ENCODE measurements at regions not wholly inside any gene's neighbourhood (a gene's known extent, or its start where the extent isn't known, plus 50 kb on each side); places are given as distances from the start of the nearest gene placed in this dataset.

GRCh38 chr16:51439271-51439670, 288.2 kb upstream of the SALL1 start:
- Histone ChIP-seq H3K27ac (ENCODE audit: low read length) (no peak overlapping the region), H3K4me1 (ENCODE audit: insufficient read depth, low read length) (peaks cover 41% of the 10 kb centered on the region; the same call in 1 of the 2 replicates), H3K36me3 (ENCODE audit: insufficient read depth, low read depth, low read length) (no peaks in the 10 kb centered on the region), H3K9me3 (ENCODE audit: insufficient read depth, low read depth, low read length) (no peaks in the 10 kb centered on the region), H3K4me3 (ENCODE audit: low read length) (no peak overlapping the region), H3K9ac (ENCODE audit: low read depth, low read length) (no peak overlapping the region), H3K27me3 (ENCODE audit: insufficient read depth, low read length) (no peaks in the 10 kb centered on the region)

- Histone ChIP-seq H3K9ac (ENCODE audit: low read depth, low read length) (no peak overlapping the region), H3K27ac (ENCODE audit: low read length) (no peak overlapping the region), H3K27me3 (ENCODE audit: insufficient read depth, low read length) (no peaks in the 10 kb centered on the region), H3K4me1 (ENCODE audit: insufficient read depth, low read length) (peaks cover 29% of the 10 kb centered on the region; the same call in 1 of the 2 replicates), H3K36me3 (ENCODE audit: insufficient read depth, low read depth, low read length) (no peaks in the 10 kb centered on the region), H3K9me3 (ENCODE audit: insufficient read depth, low read depth, low read length) (no peaks in the 10 kb centered on the region), H3K4me3 (ENCODE audit: low read length) (no peak overlapping the region)
These were observed 285.7 kb upstream of the SALL1 start for GRCh38 chr16:51436742-51437141.

GRCh38 chr16:51434567-51435198, 283.6 kb upstream of the SALL1 start:
- Histone ChIP-seq H3K4me1 (ENCODE audit: insufficient read depth, low read length) (peaks cover 13% of the 10 kb centered on the region; the same call in 1 of the 2 replicates), H3K9ac (ENCODE audit: low read depth, low read length) (no peak overlapping the region), H3K27me3 (ENCODE audit: insufficient read depth, low read length) (no peaks in the 10 kb centered on the region)

GRCh38 chr16:51433599-51433998, 282.5 kb upstream of the SALL1 start:
- Histone ChIP-seq H3K4me1 (ENCODE audit: insufficient read depth, low read length) (peaks cover 4% of the 10 kb centered on the region; the same call in 1 of the 2 replicates), H3K27me3 (ENCODE audit: insufficient read depth, low read length) (no peaks in the 10 kb centered on the region), H3K36me3 (ENCODE audit: insufficient read depth, low read depth, low read length) (no peaks in the 10 kb centered on the region), H3K9ac (ENCODE audit: low read depth, low read length) (no peak overlapping the region), H3K9me3 (ENCODE audit: insufficient read depth, low read depth, low read length) (no peaks in the 10 kb centered on the region), H3K27ac (ENCODE audit: low read length) (no peak overlapping the region), H3K4me3 (ENCODE audit: low read length) (no peak overlapping the region)

More at GRCh38 chr16:51434567-51435198, 283.6 kb upstream of the SALL1 start:
- H3K36me3 ChIP-seq (ENCODE audit: insufficient read depth, low read depth, low read length): no peaks in the 10 kb centered on the region
- no peak overlapping the region for H3K27ac ChIP-seq (ENCODE audit: low read length)
- no peaks in the 10 kb centered on the region for H3K9me3 ChIP-seq (ENCODE audit: insufficient read depth, low read depth, low read length)
- no peak overlapping the region for H3K4me3 ChIP-seq (ENCODE audit: low read length)

- Histone ChIP-seq H3K27me3 (ENCODE audit: insufficient read depth, low read length) (no peaks in the 10 kb centered on the region), H3K9ac (ENCODE audit: low read depth, low read length) (no peak overlapping the region), H3K4me3 (ENCODE audit: low read length) (no peak overlapping the region), H3K36me3 (ENCODE audit: insufficient read depth, low read depth, low read length) (no peaks in the 10 kb centered on the region), H3K9me3 (ENCODE audit: insufficient read depth, low read depth, low read length) (no peaks in the 10 kb centered on the region), H3K4me1 (ENCODE audit: insufficient read depth, low read length) (no peaks in the 10 kb centered on the region), H3K27ac (ENCODE audit: low read length) (no peak overlapping the region)
These were observed 280.6 kb upstream of the SALL1 start for GRCh38 chr16:51431517-51432241.

- Histone ChIP-seq H3K9me3 (ENCODE audit: insufficient read depth, low read depth, low read length) (no peaks in the 10 kb centered on the region), H3K36me3 (ENCODE audit: insufficient read depth, low read depth, low read length) (no peaks in the 10 kb centered on the region), H3K27me3 (ENCODE audit: insufficient read depth, low read length) (no peaks in the 10 kb centered on the region), H3K4me1 (ENCODE audit: insufficient read depth, low read length) (peaks cover 6% of the 10 kb centered on the region; the same call in 1 of the 2 replicates), H3K4me3 (ENCODE audit: low read length) (no peak overlapping the region), H3K9ac (ENCODE audit: low read depth, low read length) (no peak overlapping the region), H3K27ac (ENCODE audit: low read length) (no peak overlapping the region)
These were observed 279.8 kb upstream of the SALL1 start for GRCh38 chr16:51430716-51431369.

GRCh38 chr16:51429041-51429440, 278.0 kb upstream of the SALL1 start:
- peaks cover 6% of the 10 kb centered on the region; the same call in 1 of the 2 replicates for H3K4me1 ChIP-seq (ENCODE audit: insufficient read depth, low read length)
- no peaks in the 10 kb centered on the region for H3K36me3 ChIP-seq (ENCODE audit: insufficient read depth, low read depth, low read length)
- H3K9me3 ChIP-seq (ENCODE audit: insufficient read depth, low read depth, low read length): no peaks in the 10 kb centered on the region
- no peaks in the 10 kb centered on the region for H3K27me3 ChIP-seq (ENCODE audit: insufficient read depth, low read length)
- H3K9ac ChIP-seq (ENCODE audit: low read depth, low read length): no peak overlapping the region
- no peak overlapping the region for H3K4me3 ChIP-seq (ENCODE audit: low read length)
- H3K27ac ChIP-seq (ENCODE audit: low read length): no peak overlapping the region

- Histone ChIP-seq H3K27me3 (ENCODE audit: insufficient read depth, low read length) (no peaks in the 10 kb centered on the region), H3K4me1 (ENCODE audit: insufficient read depth, low read length) (peaks cover 6% of the 10 kb centered on the region; the same call in 1 of the 2 replicates), H3K4me3 (ENCODE audit: low read length) (no peak overlapping the region), H3K9me3 (ENCODE audit: insufficient read depth, low read depth, low read length) (no peaks in the 10 kb centered on the region), H3K27ac (ENCODE audit: low read length) (no peak overlapping the region), H3K9ac (ENCODE audit: low read depth, low read length) (no peak overlapping the region), H3K36me3 (ENCODE audit: insufficient read depth, low read depth, low read length) (no peaks in the 10 kb centered on the region)
These were observed 276.0 kb upstream of the SALL1 start for GRCh38 chr16:51427085-51427484.

GRCh38 chr16:51426276-51426675, 275.2 kb upstream of the SALL1 start:
- no peak overlapping the region for H3K4me3 ChIP-seq (ENCODE audit: low read length)
- H3K9me3 ChIP-seq (ENCODE audit: insufficient read depth, low read depth, low read length): no peaks in the 10 kb centered on the region
- H3K27ac ChIP-seq (ENCODE audit: low read length): no peak overlapping the region
- no peaks in the 10 kb centered on the region for H3K27me3 ChIP-seq (ENCODE audit: insufficient read depth, low read length)
- H3K9ac ChIP-seq (ENCODE audit: low read depth, low read length): no peak overlapping the region
- H3K4me1 ChIP-seq (ENCODE audit: insufficient read depth, low read length): peaks cover 6% of the 10 kb centered on the region; the same call in 1 of the 2 replicates
- H3K36me3 ChIP-seq (ENCODE audit: insufficient read depth, low read depth, low read length): no peaks in the 10 kb centered on the region

- Histone ChIP-seq H3K9ac (ENCODE audit: low read depth, low read length) (no peak overlapping the region), H3K27me3 (ENCODE audit: insufficient read depth, low read length) (no peaks in the 10 kb centered on the region), H3K36me3 (ENCODE audit: insufficient read depth, low read depth, low read length) (no peaks in the 10 kb centered on the region), H3K4me3 (ENCODE audit: low read length) (no peak overlapping the region), H3K4me1 (ENCODE audit: insufficient read depth, low read length) (no peaks in the 10 kb centered on the region), H3K9me3 (ENCODE audit: insufficient read depth, low read depth, low read length) (no peaks in the 10 kb centered on the region), H3K27ac (ENCODE audit: low read length) (no peak overlapping the region)
These were observed 269.2 kb upstream of the SALL1 start for GRCh38 chr16:51420247-51420646.

GRCh38 chr16:51419768-51420167, 268.7 kb upstream of the SALL1 start:
- Histone ChIP-seq H3K27me3 (ENCODE audit: insufficient read depth, low read length) (no peaks in the 10 kb centered on the region), H3K9me3 (ENCODE audit: insufficient read depth, low read depth, low read length) (no peaks in the 10 kb centered on the region), H3K27ac (ENCODE audit: low read length) (no peak overlapping the region), H3K9ac (ENCODE audit: low read depth, low read length) (no peak overlapping the region), H3K4me1 (ENCODE audit: insufficient read depth, low read length) (no peaks in the 10 kb centered on the region), H3K4me3 (ENCODE audit: low read length) (no peak overlapping the region), H3K36me3 (ENCODE audit: insufficient read depth, low read depth, low read length) (no peaks in the 10 kb centered on the region)

GRCh38 chr16:51418258-51418657, 267.2 kb upstream of the SALL1 start:
- H3K4me1 ChIP-seq (ENCODE audit: insufficient read depth, low read length): no peaks in the 10 kb centered on the region
- H3K36me3 ChIP-seq (ENCODE audit: insufficient read depth, low read depth, low read length): no peaks in the 10 kb centered on the region
- H3K9me3 ChIP-seq (ENCODE audit: insufficient read depth, low read depth, low read length): no peaks in the 10 kb centered on the region
- no peak overlapping the region for H3K9ac ChIP-seq (ENCODE audit: low read depth, low read length)
- H3K27me3 ChIP-seq (ENCODE audit: insufficient read depth, low read length): no peaks in the 10 kb centered on the region
- H3K27ac ChIP-seq (ENCODE audit: low read length): no peak overlapping the region
- H3K4me3 ChIP-seq (ENCODE audit: low read length): no peak overlapping the region
